ENCODE measurements at regions not wholly inside any gene's neighbourhood (a gene's known extent, or its start where the extent isn't known, plus 50 kb on each side); places are given as distances from the start of the nearest gene placed in this dataset.

GRCh38 chr1:17933971-17934370 lies 173.6 kb upstream of the IGSF21 start:
- DNase-seq: no peak

DNA sequence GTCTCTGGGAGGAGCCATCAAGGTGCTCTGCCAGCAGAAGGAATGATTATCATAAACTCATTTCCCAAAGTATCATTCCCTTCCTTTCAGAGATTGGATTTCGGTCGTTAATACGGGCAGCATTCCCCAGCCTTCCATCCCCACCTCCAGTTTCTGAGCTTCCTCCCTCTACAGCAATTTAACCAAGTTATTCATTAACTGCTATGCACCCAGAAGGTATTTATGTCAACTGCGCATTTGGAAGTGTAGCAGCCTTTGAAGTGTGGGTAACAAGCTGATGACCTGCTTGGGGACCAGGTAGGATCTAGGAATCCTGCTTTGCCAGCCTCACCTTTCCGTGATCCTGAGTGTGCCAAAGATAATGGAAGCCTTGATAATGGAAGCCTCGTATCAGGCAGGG lies 172.4 kb upstream of the IGSF21 start:
- DNase-seq: no peak

- DNase-seq: no peak
These were observed 166.0 kb upstream of the IGSF21 start for GRCh38 chr1:17941431-17942189.

DNA sequence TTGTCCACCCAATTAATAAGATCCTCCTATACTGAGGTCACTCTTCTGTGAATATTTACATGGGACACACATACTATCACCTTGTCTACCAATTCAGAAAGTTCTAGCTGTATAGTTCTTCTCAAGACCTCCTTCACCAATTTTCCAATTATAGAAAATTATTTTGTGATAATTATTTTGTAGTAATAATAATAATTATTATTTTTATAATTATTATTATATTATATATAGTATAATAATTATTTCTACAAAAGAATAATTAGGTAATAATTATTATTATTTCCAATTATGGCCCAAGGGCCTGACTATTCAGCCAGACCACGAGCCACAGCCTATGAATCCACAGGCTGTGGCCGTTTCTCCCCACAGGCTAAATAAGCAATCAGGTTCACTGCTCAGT lies 164.1 kb upstream of the IGSF21 start:
- no peak for DNase-seq

DNA sequence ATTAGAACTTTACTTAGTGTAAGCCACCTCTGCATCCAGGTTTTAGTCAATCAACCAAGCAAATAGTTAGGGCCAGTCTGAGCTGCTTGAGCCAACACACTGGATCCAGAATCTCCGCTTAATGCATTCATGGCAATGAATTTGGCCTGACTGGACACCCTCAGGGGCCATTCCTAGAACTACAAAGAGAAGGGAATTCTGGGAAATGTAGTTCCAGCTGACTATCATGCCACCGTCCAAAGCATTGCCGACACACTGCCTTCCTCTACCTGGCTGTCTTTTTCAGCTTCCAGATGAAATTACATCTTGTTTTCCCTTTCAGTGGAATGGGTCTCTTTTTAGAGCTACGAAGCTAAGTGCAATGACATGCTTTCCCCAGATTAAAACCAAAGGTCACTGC lies 163.0 kb upstream of the IGSF21 start:
- DNase-seq: no peak

DNA sequence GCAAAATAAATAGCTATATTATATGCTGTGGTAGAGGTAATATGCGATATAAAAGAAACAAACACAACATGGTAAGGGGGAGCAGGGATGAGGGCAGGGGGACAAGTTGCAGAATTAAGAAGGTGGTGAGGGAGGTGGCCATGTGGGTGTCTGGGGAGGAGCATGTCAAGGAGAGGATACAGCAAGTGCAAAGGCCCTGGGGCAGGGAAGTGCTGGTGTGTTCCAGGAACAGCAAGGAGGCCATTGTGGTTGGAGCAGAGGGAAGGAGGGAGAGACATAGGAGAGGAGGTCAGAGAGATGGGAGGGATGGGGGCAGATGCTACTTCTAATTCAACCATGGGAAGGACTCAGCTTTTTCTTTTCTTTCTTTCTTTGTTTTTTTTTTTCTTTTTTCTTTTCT lies 161.2 kb upstream of the IGSF21 start:
- DNase-seq: no peak

GRCh38 chr1:17948594-17948993 lies 159.0 kb upstream of the IGSF21 start:
- DNase-seq: peak; percentile 83

DNA sequence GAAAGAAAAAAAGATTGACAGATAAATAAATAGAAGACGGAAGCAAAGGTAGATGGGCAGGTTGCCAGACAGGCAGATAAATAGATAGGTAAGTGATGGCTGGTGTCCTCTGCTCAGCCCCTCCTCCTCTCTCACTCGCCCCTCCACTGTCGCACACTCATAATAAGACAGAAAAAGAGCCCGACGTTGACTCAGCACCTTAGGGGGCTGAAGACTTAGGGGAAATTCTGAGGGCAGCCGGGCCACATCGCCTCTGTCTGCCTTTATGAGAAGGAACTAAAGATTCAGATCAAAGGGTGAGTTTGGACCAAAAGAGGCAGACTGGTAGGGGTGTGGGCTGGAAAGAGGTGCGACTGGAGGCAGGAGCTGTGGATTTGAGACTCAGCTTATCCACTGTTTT lies 158.1 kb upstream of the IGSF21 start:
- no peak for DNase-seq

- no peak for DNase-seq
These were observed 156.9 kb upstream of the IGSF21 start for GRCh38 chr1:17950728-17951127.

- no peak for DNase-seq
These were observed 155.1 kb upstream of the IGSF21 start for GRCh38 chr1:17952506-17952905.

DNA sequence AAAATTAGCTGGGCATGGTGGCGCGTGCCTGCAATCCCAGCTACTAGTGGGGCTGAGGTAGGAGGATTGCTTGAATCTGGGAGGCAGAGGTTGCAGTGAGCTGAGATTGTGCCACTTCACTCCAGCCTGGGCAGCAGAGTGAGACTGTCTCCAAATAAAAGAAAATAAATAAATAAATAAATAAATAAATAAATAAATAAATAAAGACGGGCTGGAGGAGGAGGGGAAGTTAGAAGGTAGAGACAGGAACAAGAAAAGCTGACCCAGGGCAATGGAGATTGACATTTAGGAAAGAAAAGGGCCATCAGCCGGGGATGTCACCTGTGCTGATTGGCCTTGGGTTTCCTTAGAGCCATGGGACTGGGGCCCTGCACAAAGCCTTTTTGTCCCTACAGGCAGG lies 153.7 kb upstream of the IGSF21 start:
- no peak for DNase-seq

DNA sequence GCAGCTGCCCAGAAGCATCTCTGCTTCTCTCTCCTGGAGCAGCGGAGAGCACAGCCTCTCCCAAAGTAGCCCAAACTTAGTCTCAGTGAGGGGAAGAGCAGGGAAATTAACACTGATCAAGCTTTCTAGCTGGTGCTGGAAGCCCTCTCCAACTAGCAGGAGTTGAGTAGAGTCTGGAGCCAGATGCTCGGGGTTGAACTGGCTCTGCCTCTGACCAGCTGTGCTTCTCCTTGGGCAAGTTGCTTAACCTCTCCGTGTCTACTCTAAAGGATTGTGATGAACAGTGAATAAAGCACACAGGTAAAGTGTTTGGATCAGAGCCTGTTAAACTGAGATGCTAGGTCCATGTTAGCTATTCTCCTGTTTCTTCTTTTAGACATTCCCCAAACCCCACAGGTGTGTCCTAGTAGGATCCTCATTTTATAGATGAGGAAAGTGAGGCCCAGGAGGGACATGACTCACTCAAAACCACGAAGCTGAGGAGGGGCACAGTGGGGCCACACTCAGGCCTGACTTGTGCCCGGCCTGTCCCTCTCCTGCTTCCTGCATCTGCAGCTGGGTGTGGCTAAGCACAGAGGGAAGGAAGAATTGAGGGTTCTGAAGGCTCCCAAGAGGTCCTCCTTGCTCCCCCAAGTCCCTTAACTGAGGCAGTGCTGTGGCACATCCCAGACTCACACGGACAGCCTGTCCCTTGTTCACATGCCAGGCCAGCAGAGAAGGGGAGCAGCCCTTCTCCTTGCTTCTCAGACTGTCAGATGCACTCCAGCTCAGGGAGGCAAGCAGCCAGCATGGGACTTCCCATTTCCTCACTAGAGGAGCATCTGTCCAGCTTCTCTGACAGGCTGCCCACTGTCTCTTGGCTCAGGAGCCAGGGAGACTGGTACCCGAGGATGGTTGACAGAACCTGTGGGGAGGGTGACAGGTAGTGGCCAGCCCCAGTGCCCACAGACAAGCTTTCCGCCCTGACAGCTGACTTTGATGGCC lies 152.0 kb upstream of the IGSF21 start:
- no peak for DNase-seq

DNA sequence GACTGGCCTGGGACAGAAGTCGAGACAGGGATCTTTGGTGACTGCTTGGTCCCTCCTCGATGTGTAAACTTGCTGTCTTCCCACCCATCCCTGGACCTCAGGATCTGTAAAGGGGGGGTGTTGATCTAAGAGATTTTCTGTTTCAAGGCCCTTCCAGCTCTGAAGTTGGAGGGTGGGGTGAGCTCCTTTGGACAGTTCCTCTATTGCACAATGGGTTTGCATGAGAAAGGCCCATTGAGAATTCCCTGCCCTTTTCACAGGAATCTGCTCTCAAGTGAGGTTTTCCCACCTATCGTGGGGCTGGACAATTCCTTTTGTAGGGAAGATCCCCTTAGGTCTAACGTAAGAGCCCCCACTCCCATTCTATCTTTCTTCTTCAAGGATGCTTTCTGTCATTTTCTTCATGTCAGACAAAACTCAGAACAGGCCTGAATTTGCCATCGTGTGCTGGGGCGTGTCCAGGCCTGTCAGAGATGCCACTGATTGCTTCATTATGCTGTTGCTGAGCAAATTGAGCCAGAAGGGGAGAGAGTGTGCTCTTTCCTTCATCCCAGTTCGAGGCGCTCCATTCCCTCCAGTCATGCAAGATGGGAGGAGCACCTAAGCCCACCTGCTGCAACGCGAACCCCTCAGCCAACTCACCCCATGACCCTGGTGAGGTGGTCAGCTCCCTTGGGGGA lies 149.9 kb upstream of the IGSF21 start:
- DNase-seq: no peak

GRCh38 chr1:17958704-17959103 lies 148.9 kb upstream of the IGSF21 start:
- DNase-seq: no peak

DNA sequence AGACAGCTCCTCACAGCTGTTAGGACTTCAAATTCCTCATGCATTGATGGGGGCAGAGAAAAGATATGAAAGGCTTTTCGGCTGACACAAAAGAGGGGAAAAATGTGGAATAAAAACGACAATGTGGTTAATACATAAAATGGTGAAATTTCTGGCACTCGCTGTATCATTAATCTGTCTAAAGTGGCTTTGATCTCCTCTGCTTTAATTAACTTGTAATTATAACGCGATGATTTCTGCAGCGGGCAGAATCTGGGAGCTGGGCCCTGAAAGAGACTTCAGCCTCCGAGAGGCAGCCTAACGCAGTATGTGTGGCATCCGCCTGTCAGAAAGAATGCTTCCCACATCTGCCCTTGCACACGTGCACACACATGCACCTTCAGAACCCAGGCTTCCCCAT lies 144.1 kb upstream of the IGSF21 start:
- no peak for DNase-seq

DNA sequence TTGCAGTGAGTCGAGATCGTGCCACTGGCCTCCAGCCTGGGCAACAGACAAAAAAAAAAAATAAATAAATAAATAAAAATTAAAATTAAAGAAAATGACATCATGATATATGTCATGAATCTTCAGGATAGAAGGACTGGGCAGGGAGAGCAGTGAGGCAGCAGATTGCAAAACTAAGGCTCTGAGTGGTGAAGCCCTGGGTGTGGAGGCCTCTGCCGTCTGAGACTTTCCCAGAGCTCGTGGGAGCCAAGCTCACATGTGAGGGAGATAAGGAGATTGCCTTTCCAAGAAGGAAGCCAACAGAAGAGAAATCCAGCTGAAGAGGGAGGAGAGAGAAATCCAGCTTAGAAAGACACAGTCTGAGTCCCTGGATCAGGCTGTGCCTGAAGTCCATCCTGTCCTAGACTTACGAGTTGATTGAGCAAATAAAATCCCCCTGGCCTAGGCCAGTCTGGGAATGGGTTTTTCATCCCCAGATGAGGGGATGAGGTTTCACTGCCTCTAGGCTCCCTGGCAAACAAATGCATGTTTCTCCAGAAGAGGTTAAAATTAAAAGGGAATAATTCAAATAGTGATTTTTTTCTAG lies 142.0 kb upstream of the IGSF21 start:
- no peak for DNase-seq

DNA sequence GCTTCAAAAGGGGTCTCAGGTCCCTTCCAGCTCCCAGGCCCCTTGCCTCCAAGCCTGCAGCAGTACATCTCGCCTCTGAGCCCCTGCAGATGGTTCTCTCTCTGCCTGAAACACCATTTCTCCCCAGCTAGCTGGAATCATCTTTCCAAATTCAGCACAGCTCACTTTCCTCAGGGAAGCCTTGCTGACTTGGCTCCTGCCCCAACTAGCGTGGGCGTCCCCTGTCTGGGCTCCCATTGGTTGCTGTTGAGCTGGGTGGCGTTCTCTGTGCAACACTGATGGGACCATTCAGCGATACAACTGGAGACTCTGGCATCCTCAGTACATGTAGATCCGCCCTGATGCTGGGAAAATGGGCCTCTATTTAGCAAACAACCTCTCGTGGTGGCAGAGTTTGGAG lies 141.3 kb upstream of the IGSF21 start:
- no peak for DNase-seq

DNA sequence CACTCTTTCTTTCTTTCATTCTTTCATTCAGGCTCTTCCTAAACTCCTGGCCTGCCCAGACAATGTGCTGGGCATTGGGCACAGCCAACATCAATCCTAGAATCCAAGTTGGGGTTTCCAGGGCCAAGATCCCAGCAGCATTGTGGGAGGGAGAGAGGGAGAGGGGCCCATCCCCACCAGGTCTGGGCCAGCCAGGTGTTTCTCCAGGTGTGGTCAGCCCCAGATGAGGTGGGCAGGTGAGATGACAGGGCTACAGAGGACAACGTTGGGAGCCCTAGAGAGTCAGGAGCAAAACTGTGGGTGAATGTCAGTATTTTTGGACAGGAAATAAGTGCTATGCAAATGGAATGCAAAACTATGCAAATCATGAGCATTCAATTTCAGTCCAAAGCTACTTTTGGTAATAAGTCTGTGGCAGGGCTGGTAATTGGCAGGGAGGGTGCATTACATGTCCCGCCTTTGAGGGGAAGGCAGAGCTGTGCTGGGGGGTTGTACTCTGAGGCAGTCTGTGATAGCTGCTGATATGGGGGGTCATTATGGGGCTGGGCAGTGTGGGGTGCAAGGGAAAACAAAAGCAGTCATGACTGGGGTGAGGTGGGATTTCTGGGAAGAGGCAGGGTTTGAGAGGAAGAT lies 139.9 kb upstream of the IGSF21 start:
- no peak for DNase-seq

DNA sequence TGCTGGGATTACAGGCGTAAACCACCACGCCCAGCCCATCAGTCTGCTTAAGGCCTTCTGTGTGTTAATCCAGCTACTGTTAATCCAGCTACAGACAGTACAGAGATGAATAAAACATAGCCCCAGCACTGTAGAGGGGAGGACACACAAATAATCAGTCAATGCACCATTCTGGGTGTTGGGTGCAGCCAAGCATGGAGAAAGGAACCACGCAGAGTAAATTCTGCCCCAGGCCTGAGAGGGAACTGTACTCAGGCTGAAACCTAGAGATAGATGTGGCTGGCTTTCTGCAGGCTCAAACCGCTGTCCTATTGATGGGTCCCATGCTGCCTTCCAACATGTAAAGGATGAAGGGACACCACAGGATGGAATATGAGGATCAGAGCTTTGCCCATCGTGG lies 136.8 kb upstream of the IGSF21 start:
- DNase-seq: no peak

- DNase-seq: no peak
These were observed 133.9 kb upstream of the IGSF21 start for GRCh38 chr1:17973694-17974093.

- peak; percentile 16 for DNase-seq
These were observed 130.7 kb upstream of the IGSF21 start for GRCh38 chr1:17976854-17977253.

DNA sequence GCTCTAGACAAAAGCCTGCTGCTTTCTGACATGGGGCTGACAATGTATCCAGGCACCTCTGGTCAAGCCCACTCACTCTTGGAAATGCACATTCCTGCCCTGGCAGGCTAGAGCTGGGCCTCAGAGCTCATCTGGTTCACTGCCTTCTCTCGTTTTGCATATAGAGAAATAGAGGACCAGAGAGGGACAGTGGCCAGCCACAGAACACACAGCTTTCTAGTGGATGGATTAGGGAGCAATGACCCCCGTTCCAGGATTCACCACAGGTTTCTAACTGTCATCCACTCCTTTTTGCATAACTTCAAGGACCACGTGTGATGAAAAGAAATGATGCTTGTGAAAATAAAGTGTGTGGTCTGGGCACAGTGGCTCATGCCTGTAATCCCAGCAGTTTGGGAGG lies 129.6 kb upstream of the IGSF21 start:
- no peak for DNase-seq

DNA sequence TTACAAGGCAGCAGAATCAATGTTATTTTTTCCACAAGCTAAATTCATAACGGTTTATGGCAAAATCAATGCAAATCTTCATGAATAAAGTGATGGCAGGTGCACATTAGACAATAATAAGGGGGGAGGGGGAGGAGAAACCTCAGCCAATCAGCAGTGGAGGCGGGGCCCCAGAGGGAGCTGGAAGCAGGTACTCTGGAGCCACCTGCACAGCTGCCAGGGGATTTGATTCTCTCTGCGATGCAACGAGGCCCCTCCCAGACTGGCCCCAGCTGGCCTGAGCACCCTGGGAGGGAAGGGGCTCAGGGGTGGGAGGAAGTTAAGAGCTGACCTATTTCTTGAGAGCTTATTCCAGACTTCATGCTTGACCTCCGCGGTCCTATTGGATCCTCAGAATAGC lies 127.8 kb upstream of the IGSF21 start:
- peak; percentile 10 for DNase-seq

All from NCI-H524 treated with DMSO at 0.1 percent for 48 hours (cell line).